GM19240 (cell line): ENCODE measurements at regions not wholly inside any gene's neighbourhood (a gene's known extent, or its start where the extent isn't known, plus 50 kb on each side); places are given as distances from the start of the nearest gene placed in this dataset.
A peak's percentile ranks its signal among the peaks of the same experiment; 100 is the strongest.
"Not testable (repeated sequence)": the region's sequence is repeated elsewhere in the genome, so short reads cannot be mapped to it uniquely, and the experiment has no call there.

Source experiments
- DNase-seq: peaks from one replicate; pipeline ENCODE4 v3.0.0; 2011; ENCODE audit warnings: low spot score; ENCODE audit not compliant: insufficient read length

- DNase-seq = no peak
These were observed 124.6 kb upstream of the KCNAB1 start for GRCh38 chr3:155995525-155996370.

GRCh38 chr3:155996882-155997281, 123.5 kb upstream of the KCNAB1 start:
- DNase-seq = no peak

- not testable (repeated sequence) for DNase-seq
These were observed 122.2 kb upstream of the KCNAB1 start for GRCh38 chr3:155998173-155998572.

- no peak for DNase-seq
These were observed 114.6 kb upstream of the KCNAB1 start for GRCh38 chr3:156005736-156006135.

- DNase-seq = no peak
These were observed 109.5 kb upstream of the KCNAB1 start for GRCh38 chr3:156010829-156011228.

GRCh38 chr3:156014489-156014888, 105.9 kb upstream of the KCNAB1 start:
- DNase-seq = no peak

GRCh38 chr3:156016902-156017301, 103.5 kb upstream of the KCNAB1 start:
- DNase-seq = no peak

- DNase-seq = no peak
These were observed 102.9 kb upstream of the KCNAB1 start for GRCh38 chr3:156017352-156018030.

GRCh38 chr3:156024904-156025533, 95.4 kb upstream of the KCNAB1 start:
- no peak for DNase-seq

- no peak for DNase-seq
These were observed 91.2 kb upstream of the KCNAB1 start for GRCh38 chr3:156029208-156029607.

GRCh38 chr3:156030723-156031122, 89.7 kb upstream of the KCNAB1 start:
- DNase-seq = no peak

- DNase-seq = no peak
These were observed 87.0 kb upstream of the KCNAB1 start for GRCh38 chr3:156033428-156033827.

GRCh38 chr3:156035158-156035557, 85.2 kb upstream of the KCNAB1 start:
- no peak for DNase-seq

- DNase-seq = peak; percentile 15
These were observed 83.9 kb upstream of the KCNAB1 start for GRCh38 chr3:156036258-156037053.

- DNase-seq = no peak
These were observed 83.0 kb upstream of the KCNAB1 start for GRCh38 chr3:156037356-156037755.

- DNase-seq = no peak
These were observed 81.5 kb upstream of the KCNAB1 start for GRCh38 chr3:156038869-156039268.

GRCh38 chr3:156040041-156040440, 80.3 kb upstream of the KCNAB1 start:
- DNase-seq = no peak

GRCh38 chr3:156041216-156041841, 79.0 kb upstream of the KCNAB1 start:
- DNase-seq = not testable (repeated sequence)

- not testable (repeated sequence) for DNase-seq
These were observed 78.5 kb upstream of the KCNAB1 start for GRCh38 chr3:156041856-156042255.

- DNase-seq = not testable (repeated sequence)
These were observed 76.3 kb upstream of the KCNAB1 start for GRCh38 chr3:156043832-156044633.
